T-helper 2 cell treated with Interferon-gamma antibody and Interleukin-4, amounts not matched to agents 5 μg/mL and 100 μg/mL, for 36 hours (primary cell): ENCODE measurements at regions not wholly inside any gene's neighbourhood (a gene's known extent, or its start where the extent isn't known, plus 50 kb on each side); places are given as distances from the start of the nearest gene placed in this dataset.
"Not testable (repeated sequence)": the region's sequence is repeated elsewhere in the genome, so short reads cannot be mapped to it uniquely, and the experiment has no call there.

Experiments used
- DNase-seq: peaks from one replicate; pipeline ENCODE4 v3.0.0; 2021; ENCODE audit warnings: low spot score
- H3K27ac Mint-ChIP-seq: one replicate; pipeline ENCODE4 v1.8.0; 2021; ENCODE audit warnings: mild to moderate bottlenecking, mixed read lengths
- H3K27me3 Mint-ChIP-seq: one replicate; pipeline ENCODE4 v1.8.0; 2021; ENCODE audit warnings: low read depth, mixed read lengths
- H3K36me3 Mint-ChIP-seq: one replicate; pipeline ENCODE4 v1.8.0; 2021; ENCODE audit warnings: low read depth, mixed read lengths
- H3K4me1 Mint-ChIP-seq: one replicate; pipeline ENCODE4 v1.8.0; 2021; ENCODE audit warnings: low read depth, mixed read lengths
- H3K4me3 Mint-ChIP-seq: one replicate; pipeline ENCODE4 v1.8.0; 2022; ENCODE audit warnings: mild to moderate bottlenecking, moderate library complexity, mixed read lengths
- H3K9me3 Mint-ChIP-seq: one replicate; pipeline ENCODE4 v1.8.0; 2021; ENCODE audit warnings: mixed read lengths

GRCh38 chr20:48042628-48043027, 257.3 kb upstream of the SULF2 start:
- Mint-ChIP-seq H3K4me1 (no peaks in the 10 kb centered on the region), H3K27ac (no peak overlapping the region), H3K27me3 (no peaks in the 10 kb centered on the region), H3K36me3 (no peaks in the 10 kb centered on the region), H3K4me3 (no peak overlapping the region), H3K9me3 (no peaks in the 10 kb centered on the region)
- no peak for DNase-seq

DNA sequence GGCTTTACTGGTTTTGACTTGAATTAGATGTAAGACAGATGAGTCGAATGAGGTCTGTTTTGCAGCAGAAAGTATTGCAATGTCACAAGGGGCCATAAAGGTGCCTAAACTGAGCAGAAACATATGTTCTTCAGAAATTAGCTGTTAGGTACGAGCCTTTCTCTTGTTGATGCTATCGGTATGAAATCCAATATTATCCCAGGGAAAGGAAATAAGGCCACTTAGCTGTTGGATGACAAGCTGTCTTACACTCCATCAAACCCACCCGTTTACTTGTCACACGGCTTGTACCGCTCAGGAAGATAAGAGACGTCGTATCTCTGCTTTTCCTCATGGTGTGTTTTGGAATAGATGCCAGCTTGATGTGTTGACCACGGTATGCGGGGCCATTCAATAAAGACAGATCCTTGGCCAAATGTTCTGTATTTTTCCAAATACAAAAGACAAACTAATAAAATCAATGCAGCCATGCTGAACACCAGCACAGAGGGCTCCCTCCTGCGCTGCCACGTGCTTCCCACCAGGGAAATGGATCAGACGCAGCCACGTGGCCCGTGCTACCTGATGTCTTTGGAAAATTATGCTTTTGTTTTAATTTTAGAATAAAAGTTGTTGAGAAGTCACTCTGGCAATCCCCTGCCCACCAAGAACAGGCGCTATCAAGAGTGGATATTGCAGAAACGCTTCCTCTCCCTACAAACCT, 255.9 kb upstream of the SULF2 start:
- Mint-ChIP-seq H3K36me3 (no peaks in the 10 kb centered on the region), H3K4me1 (no peaks in the 10 kb centered on the region), H3K27ac (no peak overlapping the region), H3K27me3 (no peaks in the 10 kb centered on the region), H3K4me3 (no peak overlapping the region), H3K9me3 (no peaks in the 10 kb centered on the region)
- DNase-seq: no peak

GRCh38 chr20:48040491-48040890, 255.2 kb upstream of the SULF2 start:
- Mint-ChIP-seq H3K4me3 (no peak overlapping the region), H3K36me3 (no peaks in the 10 kb centered on the region), H3K27me3 (no peaks in the 10 kb centered on the region), H3K9me3 (no peaks in the 10 kb centered on the region), H3K27ac (no peak overlapping the region), H3K4me1 (no peaks in the 10 kb centered on the region)
- no peak for DNase-seq

- Mint-ChIP-seq H3K36me3 (no peaks in the 10 kb centered on the region), H3K4me3 (no peak overlapping the region), H3K4me1 (no peaks in the 10 kb centered on the region), H3K27me3 (no peaks in the 10 kb centered on the region), H3K27ac (no peak overlapping the region), H3K9me3 (no peaks in the 10 kb centered on the region)
- DNase-seq: no peak
Observed at GRCh38 chr20:48040051-48040450, 254.8 kb upstream of the SULF2 start.

- no peak for DNase-seq
- Mint-ChIP-seq H3K4me3 (no peak overlapping the region), H3K4me1 (no peaks in the 10 kb centered on the region), H3K9me3 (no peaks in the 10 kb centered on the region), H3K36me3 (no peaks in the 10 kb centered on the region), H3K27me3 (no peaks in the 10 kb centered on the region), H3K27ac (no peak overlapping the region)
Observed at GRCh38 chr20:48039514-48039913, 254.2 kb upstream of the SULF2 start.

GRCh38 chr20:48038713-48039112, 253.4 kb upstream of the SULF2 start:
- Mint-ChIP-seq H3K27ac (no peak overlapping the region), H3K4me1 (no peaks in the 10 kb centered on the region), H3K9me3 (no peaks in the 10 kb centered on the region), H3K36me3 (no peaks in the 10 kb centered on the region), H3K27me3 (no peaks in the 10 kb centered on the region), H3K4me3 (no peak overlapping the region)
- DNase-seq: no peak

DNA sequence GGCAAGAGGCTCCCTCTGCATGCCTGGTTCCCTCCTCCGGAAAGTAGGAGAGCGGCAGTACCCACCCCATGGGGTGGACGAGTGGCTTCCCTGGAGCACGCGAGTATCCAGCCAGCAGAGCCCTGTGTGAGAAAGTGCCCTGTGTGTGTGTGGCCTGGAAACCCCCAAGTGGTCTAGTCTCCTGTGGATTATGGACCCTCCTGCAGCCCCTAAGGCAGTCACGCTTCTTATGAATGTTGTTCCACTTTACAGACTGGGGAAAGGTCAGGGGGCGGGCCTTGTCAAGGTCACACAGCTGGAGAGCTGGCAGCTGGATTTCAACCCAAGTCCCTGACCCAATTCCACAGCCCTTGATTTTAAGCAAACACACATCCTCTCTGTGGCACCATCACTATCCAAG, 252.5 kb upstream of the SULF2 start:
- not testable (repeated sequence) for H3K36me3 Mint-ChIP-seq, H3K9me3 Mint-ChIP-seq, DNase-seq, H3K27me3 Mint-ChIP-seq, H3K27ac Mint-ChIP-seq, H3K4me3 Mint-ChIP-seq, H3K4me1 Mint-ChIP-seq

DNA sequence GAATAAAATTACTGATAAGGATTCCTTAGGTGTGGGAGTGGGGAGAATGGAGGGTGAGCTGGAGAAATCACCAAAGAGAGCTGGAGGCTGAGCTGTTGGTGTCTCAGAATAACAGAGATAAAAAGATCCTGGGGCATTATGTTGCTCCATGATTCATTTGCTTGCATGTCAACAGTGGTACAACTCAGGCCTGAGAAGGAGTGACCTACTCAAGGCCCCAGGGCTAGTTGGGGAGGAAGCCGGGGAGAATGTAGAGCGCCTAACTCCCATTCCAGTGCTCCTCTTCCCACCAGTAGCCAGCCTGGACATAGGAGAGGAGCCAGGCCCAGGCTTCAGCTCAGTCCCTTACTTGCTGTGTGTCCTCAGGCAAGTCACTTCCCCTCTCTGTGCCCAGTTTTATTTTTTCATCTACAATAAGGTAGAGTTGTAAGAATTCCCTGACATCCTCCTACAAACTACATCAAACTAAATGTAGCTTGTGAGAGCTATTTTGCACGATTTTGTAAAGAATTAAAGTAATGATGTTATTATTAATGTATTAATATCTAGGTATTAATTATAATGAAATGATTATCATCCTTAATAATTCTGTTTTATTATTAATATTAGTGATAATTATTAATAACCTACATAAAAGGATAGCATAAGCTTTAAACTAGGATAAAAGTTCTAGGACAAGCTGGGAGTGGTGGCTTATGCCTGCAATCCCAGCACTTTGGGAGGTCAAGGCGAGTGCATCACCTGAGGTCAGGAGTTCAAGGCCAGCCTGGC, 250.9 kb upstream of the SULF2 start:
- no peak overlapping the region for H3K27ac Mint-ChIP-seq
- H3K9me3 Mint-ChIP-seq: no peaks in the 10 kb centered on the region
- DNase-seq: no peak
- no peak overlapping the region for H3K4me3 Mint-ChIP-seq
- H3K36me3 Mint-ChIP-seq: no peaks in the 10 kb centered on the region
- no peaks in the 10 kb centered on the region for H3K4me1 Mint-ChIP-seq
- no peaks in the 10 kb centered on the region for H3K27me3 Mint-ChIP-seq

DNA sequence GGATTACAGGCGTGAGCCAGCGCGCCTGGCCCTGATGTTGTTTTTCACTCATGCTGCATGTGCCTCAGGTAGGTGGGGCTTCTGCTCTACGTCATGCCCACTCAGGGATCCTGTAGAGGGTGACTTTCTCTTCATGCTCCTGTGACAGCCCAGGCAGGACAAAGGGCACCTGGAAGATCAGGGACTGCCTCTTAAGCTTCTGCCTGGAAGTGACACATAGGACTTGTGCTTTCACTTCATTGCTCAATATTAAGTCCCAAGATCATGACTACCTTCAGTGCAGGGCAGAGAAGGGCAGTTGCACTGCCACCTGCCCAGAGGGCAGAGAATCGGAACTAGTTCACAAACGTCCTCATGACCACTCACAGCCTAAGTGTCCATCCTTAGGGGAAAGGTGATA, 249.5 kb upstream of the SULF2 start:
- Mint-ChIP-seq H3K4me3 (no peak overlapping the region), H3K27ac (no peak overlapping the region), H3K27me3 (no peaks in the 10 kb centered on the region), H3K9me3 (no peaks in the 10 kb centered on the region), H3K36me3 (no peaks in the 10 kb centered on the region), H3K4me1 (no peaks in the 10 kb centered on the region)
- no peak for DNase-seq

GRCh38 chr20:48033005-48033404, 247.7 kb upstream of the SULF2 start:
- H3K9me3 Mint-ChIP-seq, H3K36me3 Mint-ChIP-seq, H3K4me3 Mint-ChIP-seq, DNase-seq, H3K4me1 Mint-ChIP-seq, H3K27ac Mint-ChIP-seq, H3K27me3 Mint-ChIP-seq: not testable (repeated sequence)

DNA sequence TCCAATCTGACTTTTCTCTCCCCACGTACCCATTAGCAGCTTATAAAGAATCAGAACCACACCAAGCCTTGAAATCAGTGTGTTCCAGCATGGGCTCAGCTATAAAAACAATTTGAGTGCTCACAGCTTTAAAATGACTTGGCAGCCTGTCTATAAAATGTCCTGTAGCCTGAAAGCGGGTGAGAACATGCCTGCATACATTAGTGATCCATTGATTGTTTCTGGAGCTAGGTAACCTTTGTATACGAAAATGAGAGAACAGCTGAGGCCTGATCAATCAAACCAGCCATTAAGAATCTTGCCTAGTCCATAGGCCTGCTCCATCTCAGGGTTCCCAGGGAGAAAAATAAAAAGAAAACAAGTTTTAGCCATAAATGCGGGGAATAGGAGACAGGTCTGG, 245.8 kb upstream of the SULF2 start:
- Mint-ChIP-seq H3K4me1 (no peaks in the 10 kb centered on the region), H3K27ac (no peak overlapping the region), H3K4me3 (no peak overlapping the region), H3K27me3 (peaks cover 3% of the 10 kb centered on the region), H3K36me3 (no peaks in the 10 kb centered on the region), H3K9me3 (no peaks in the 10 kb centered on the region)
- no peak for DNase-seq

- Mint-ChIP-seq H3K36me3 (no peaks in the 10 kb centered on the region), H3K4me3 (no peak overlapping the region), H3K27me3 (peaks cover 3% of the 10 kb centered on the region), H3K4me1 (no peaks in the 10 kb centered on the region), H3K27ac (no peak overlapping the region), H3K9me3 (no peaks in the 10 kb centered on the region)
- no peak for DNase-seq
Observed at GRCh38 chr20:48026981-48027592, 241.8 kb upstream of the SULF2 start.

- H3K4me3 Mint-ChIP-seq: no peak overlapping the region
- DNase-seq: no peak
- H3K27me3 Mint-ChIP-seq: peaks cover 3% of the 10 kb centered on the region
- no peaks in the 10 kb centered on the region for H3K9me3 Mint-ChIP-seq
- no peaks in the 10 kb centered on the region for H3K36me3 Mint-ChIP-seq
- no peak overlapping the region for H3K27ac Mint-ChIP-seq
- H3K4me1 Mint-ChIP-seq: no peaks in the 10 kb centered on the region
Observed at GRCh38 chr20:48025661-48026060, 240.4 kb upstream of the SULF2 start.

DNA sequence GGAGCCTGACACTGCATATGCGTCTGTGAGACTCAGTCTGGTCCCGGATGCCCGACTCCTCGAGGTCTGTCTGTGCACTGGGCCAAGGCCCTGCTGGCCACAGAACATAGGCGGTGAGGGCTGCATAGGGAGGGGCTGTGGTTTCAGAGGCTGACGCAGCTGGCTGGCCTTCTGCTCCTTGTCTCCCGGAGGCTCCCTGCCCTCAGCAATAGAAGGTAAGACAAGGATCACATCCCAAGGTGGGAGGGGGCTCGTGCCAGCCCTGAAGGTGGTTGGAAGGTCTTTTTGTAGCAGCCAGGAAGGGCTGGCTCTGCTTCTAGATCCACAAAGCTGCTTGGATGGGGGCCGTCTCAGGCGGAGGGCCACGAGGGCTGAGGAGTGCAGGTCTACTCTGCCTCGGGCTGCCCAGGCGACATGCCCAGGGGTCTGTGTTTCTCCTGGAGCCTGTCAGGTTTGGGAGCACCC, 239.8 kb upstream of the SULF2 start:
- no peak for DNase-seq
- Mint-ChIP-seq H3K4me1 (no peaks in the 10 kb centered on the region), H3K27me3 (peaks cover 3% of the 10 kb centered on the region), H3K27ac (no peak overlapping the region), H3K4me3 (no peak overlapping the region), H3K9me3 (no peaks in the 10 kb centered on the region), H3K36me3 (no peaks in the 10 kb centered on the region)
